ENCODE measurements at regions not wholly inside any gene's neighbourhood (a gene's known extent, or its start where the extent isn't known, plus 50 kb on each side); places are given as distances from the start of the nearest gene placed in this dataset.

GRCh38 chr2:137847443-137847842 is 116.8 kb upstream of the HNMT start:
- no peak for TF ChIP-seq EP300 (IDR thresholded peaks at IDR 0.05)
- TF ChIP-seq CTCF (IDR thresholded peaks at IDR 0.05), result no peak
- no peak for TF ChIP-seq POLR2A (IDR thresholded peaks at IDR 0.05)
